Activated CD4-positive, alpha-beta memory T cell treated with anti-CD3 and anti-CD28 coated beads, Interleukin-2, amount 10 ng/mL, durations not matched to agents 7 days and 5 days (primary cell): ENCODE measurements at regions not wholly inside any gene's neighbourhood (a gene's known extent, or its start where the extent isn't known, plus 50 kb on each side); places are given as distances from the start of the nearest gene placed in this dataset.
"Not testable (repeated sequence)": the region's sequence is repeated elsewhere in the genome, so short reads cannot be mapped to it uniquely, and the experiment has no call there.

Experiments
- CTCF ChIA-PET: fragments of 350-600 bp; sonication (Branson Sonifier 250); formaldehyde crosslinking; loops from one replicate; lab custom pipeline; 2021; ENCODE audit warnings: antibody characterized with exemption, inconsistent platforms; lab: Charles Lee
- POLR2A ChIA-PET: fragments of 350-600 bp; sonication (Branson Sonifier 250); formaldehyde crosslinking; loops from one replicate; lab custom pipeline; 2021; ENCODE audit warnings: antibody characterized with exemption; lab: Charles Lee
- DNase-seq: peaks from one replicate; pipeline ENCODE4 v3.0.0-alpha.2; 2020
- H3K27ac Mint-ChIP-seq: one replicate; pipeline ENCODE4 v1.8.0; 2021; ENCODE audit warnings: mild to moderate bottlenecking, mixed read lengths
- H3K27me3 Mint-ChIP-seq: one replicate; pipeline ENCODE4 v1.8.0; 2021; ENCODE audit warnings: mixed read lengths
- H3K36me3 Mint-ChIP-seq: one replicate; pipeline ENCODE4 v1.8.0; 2021; ENCODE audit warnings: low read depth, mixed read lengths
- H3K4me1 Mint-ChIP-seq: one replicate; pipeline ENCODE4 v1.8.0; 2021; ENCODE audit warnings: mixed read lengths
- H3K4me3 Mint-ChIP-seq: one replicate; pipeline ENCODE4 v1.8.0; 2021; ENCODE audit warnings: mild to moderate bottlenecking, mixed read lengths
- H3K9me3 Mint-ChIP-seq: one replicate; pipeline ENCODE4 v1.8.0; 2021; ENCODE audit warnings: mixed read lengths

DNA sequence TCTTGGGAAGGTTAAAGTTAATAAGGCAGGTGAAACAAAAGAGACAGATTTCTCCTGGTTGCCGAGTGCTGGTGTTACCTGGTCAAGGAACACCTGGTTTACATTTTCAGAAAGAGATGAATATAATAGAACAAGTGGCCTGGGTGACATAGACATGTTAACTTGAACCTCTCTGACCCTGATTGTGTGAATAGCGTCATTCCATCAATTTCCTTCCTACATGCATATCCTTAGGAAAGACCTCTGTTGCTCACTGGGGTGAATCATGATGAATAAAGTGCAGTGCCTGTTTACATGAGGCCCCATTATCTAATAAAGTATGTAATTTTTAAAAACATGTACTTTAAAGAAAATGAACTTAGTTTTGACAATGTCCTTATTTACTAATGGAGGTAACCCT is 1822.9 kb upstream of the FLRT2 start:
- CTCF ChIA-PET = no interaction called here
- Mint-ChIP-seq H3K4me3 (no peak overlapping the region), H3K27me3 (no peaks in the 10 kb centered on the region), H3K9me3 (peaks cover 14% of the 10 kb centered on the region), H3K27ac (no peak overlapping the region), H3K36me3 (no peaks in the 10 kb centered on the region), H3K4me1 (no peaks in the 10 kb centered on the region)
- POLR2A ChIA-PET = no interaction called here
- no peak for DNase-seq

DNA sequence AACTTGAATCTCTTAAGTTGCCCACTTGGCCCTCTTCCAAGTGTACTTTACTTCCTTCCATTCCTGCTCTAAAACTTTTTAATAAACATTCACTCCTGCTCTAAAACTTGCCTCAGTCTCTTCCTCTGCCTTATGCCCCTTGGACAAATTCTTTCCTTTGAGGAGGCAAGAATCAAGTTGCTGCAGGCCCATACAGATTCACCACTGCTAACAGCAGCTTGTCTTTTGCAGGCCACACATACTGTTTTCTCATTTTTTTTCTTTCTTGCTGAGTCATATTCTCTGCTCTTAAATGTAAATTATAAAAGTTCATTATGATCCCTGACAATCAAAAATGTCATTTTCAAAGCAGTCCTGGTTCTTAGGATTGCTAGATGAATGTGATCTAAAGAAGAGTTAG is 1820.8 kb upstream of the FLRT2 start:
- Mint-ChIP-seq H3K4me3 (no peak overlapping the region), H3K36me3 (no peaks in the 10 kb centered on the region), H3K4me1 (no peaks in the 10 kb centered on the region), H3K9me3 (peaks cover 11% of the 10 kb centered on the region), H3K27me3 (no peaks in the 10 kb centered on the region), H3K27ac (no peak overlapping the region)
- ChIA-PET CTCF (no interaction called here), POLR2A (no interaction called here)
- no peak for DNase-seq

- DNase-seq = no peak
- POLR2A ChIA-PET = no interaction called here
- H3K4me3 Mint-ChIP-seq = no peak overlapping the region
- H3K36me3 Mint-ChIP-seq = no peaks in the 10 kb centered on the region
- no peaks in the 10 kb centered on the region for H3K27me3 Mint-ChIP-seq
- H3K4me1 Mint-ChIP-seq = no peaks in the 10 kb centered on the region
- no peak overlapping the region for H3K27ac Mint-ChIP-seq
- peaks cover 6% of the 10 kb centered on the region for H3K9me3 Mint-ChIP-seq
- CTCF ChIA-PET = no interaction called here
Measured at GRCh38 chr14:83711046-83711445, 1818.9 kb upstream of the FLRT2 start.

DNA sequence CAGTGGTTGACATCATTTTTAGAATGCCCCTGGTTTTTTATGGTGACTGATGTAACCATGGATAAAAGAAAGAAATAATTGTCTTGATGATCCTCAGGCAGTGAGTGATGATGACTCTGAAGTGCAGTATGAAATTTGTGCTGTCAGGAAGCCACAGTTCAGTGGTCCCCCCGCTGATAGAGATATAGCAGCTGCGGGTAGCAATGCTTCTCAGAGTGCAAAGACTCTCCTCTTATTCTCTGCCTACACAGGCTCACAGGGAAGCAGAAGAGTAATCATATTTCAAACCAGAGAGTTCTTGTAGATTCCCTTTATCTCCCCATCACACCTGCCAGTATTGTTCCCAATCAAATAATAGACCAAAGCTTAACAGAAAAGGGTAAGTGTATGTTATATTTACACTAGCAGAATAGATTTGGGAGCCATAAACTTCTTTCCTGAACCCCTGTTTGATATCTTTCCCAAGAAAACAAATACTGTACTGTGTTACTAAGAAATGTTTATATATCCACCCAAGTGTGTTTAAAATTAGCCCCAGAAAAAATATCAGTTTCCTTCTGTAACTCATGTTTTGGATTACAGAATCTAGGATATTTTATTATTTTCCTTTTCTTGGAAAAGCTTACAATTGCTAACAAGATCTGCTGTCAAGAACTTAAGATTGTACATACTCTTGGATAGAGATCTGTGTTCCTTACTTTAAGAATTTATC is 1817.4 kb upstream of the FLRT2 start:
- POLR2A ChIA-PET = no interaction called here
- H3K36me3 Mint-ChIP-seq = no peaks in the 10 kb centered on the region
- peaks cover 4% of the 10 kb centered on the region for H3K9me3 Mint-ChIP-seq
- no peak overlapping the region for H3K4me3 Mint-ChIP-seq
- H3K27ac Mint-ChIP-seq = no peak overlapping the region
- H3K27me3 Mint-ChIP-seq = no peaks in the 10 kb centered on the region
- no peaks in the 10 kb centered on the region for H3K4me1 Mint-ChIP-seq
- no peak for DNase-seq
- CTCF ChIA-PET = no interaction called here

GRCh38 chr14:83713732-83714131 is 1816.2 kb upstream of the FLRT2 start:
- Mint-ChIP-seq H3K27me3 (no peaks in the 10 kb centered on the region), H3K27ac (no peak overlapping the region), H3K36me3 (no peaks in the 10 kb centered on the region), H3K9me3 (peaks cover 6% of the 10 kb centered on the region), H3K4me1 (no peaks in the 10 kb centered on the region), H3K4me3 (no peak overlapping the region)
- ChIA-PET POLR2A (no interaction called here), CTCF (no interaction called here)
- no peak for DNase-seq

DNA sequence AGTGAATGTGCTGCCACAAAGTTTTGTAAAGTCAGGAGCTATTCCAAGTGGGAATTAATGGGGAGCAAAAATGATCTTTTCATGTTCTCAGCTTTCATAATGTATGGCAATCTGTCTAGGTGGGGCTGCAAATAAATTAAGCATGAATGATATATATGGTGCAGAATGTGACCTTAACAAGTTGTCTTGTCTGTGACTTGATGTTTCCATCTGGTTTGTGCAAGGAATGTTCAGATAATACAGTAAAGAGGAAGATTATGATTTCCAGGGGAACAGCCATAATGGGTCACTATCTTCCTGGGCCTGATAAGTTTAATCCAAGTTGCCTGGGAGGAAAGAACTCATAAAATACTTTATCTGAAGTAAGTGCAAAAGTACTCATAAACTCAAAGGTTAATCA is 1815.8 kb upstream of the FLRT2 start:
- CTCF ChIA-PET = no interaction called here
- H3K4me3 Mint-ChIP-seq = no peak overlapping the region
- no peaks in the 10 kb centered on the region for H3K27me3 Mint-ChIP-seq
- no peaks in the 10 kb centered on the region for H3K4me1 Mint-ChIP-seq
- DNase-seq = no peak
- peaks cover 5% of the 10 kb centered on the region for H3K9me3 Mint-ChIP-seq
- H3K27ac Mint-ChIP-seq = no peak overlapping the region
- POLR2A ChIA-PET = no interaction called here
- no peaks in the 10 kb centered on the region for H3K36me3 Mint-ChIP-seq

DNA sequence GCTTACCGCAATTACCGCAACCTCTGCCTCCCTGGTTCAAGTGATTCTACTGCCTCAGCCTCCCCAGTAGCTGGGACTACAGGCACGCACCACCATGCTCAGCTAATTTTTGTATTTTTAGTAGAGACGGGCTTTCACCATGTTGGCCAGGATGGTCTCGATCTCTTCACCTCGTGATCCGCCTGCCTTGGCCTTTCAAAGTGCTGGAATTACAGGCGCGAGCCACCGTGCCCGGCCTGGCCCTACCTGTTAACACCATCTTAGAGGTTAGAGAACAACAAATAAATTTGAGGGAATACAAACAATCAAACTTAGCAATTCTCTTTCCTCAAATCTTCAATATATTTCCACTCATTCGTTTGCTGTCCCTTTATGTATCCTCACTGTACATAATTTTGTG is 1810.5 kb upstream of the FLRT2 start:
- H3K27me3 Mint-ChIP-seq, H3K4me1 Mint-ChIP-seq, H3K9me3 Mint-ChIP-seq, POLR2A ChIA-PET, DNase-seq, H3K4me3 Mint-ChIP-seq, CTCF ChIA-PET, H3K27ac Mint-ChIP-seq, H3K36me3 Mint-ChIP-seq: not testable (repeated sequence)

GRCh38 chr14:83733670-83734069 is 1796.3 kb upstream of the FLRT2 start:
- no peak overlapping the region for H3K4me3 Mint-ChIP-seq
- no peaks in the 10 kb centered on the region for H3K36me3 Mint-ChIP-seq
- ChIA-PET CTCF (no interaction called here), POLR2A (no interaction called here)
- no peak overlapping the region for H3K27ac Mint-ChIP-seq
- no peak for DNase-seq
- H3K9me3 Mint-ChIP-seq = peaks cover 13% of the 10 kb centered on the region
- no peaks in the 10 kb centered on the region for H3K4me1 Mint-ChIP-seq
- H3K27me3 Mint-ChIP-seq = no peaks in the 10 kb centered on the region

DNA sequence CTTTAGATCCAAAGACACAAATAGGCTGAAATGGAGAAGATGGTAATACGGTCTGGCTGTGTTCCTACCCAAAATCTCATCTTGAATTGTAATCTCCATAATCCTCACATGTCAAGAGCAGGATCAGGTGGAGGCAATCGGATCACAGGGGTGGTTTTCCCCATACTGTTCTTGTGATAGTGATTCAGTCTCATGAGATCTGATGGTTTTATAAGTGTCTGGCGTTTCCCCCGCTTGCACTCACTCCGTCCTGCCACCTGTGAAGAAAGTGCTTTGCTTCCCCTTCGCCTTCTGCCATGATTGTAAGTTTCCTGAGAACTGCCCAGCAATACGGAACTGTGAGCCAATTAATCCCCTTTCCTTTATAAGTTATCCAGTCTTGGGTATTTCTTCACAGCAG is 1795.5 kb upstream of the FLRT2 start:
- Mint-ChIP-seq H3K27me3 (no peaks in the 10 kb centered on the region), H3K9me3 (peaks cover 11% of the 10 kb centered on the region), H3K36me3 (no peaks in the 10 kb centered on the region), H3K4me3 (no peak overlapping the region), H3K27ac (no peak overlapping the region), H3K4me1 (no peaks in the 10 kb centered on the region)
- CTCF ChIA-PET = no interaction called here
- POLR2A ChIA-PET = no interaction called here
- no peak for DNase-seq

DNA sequence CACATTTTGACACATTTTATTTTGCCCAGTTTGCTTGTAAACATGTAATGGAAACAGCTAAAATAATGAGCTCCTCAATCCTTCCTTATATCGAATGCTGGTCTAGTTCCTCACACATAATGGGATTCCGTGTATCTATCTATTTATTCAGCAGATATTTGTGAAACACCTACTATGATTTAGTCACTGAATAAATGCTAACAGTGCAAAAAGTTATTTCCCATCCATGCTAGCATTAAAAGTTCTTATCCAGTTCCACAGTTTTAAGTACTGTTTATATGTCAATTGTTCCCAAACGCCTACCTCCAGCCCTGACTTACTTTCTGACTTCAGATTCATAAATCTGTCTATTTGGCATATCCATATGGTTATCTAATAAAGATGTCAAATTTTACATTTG is 1788.7 kb upstream of the FLRT2 start:
- ChIA-PET CTCF (no interaction called here), POLR2A (no interaction called here)
- Mint-ChIP-seq H3K27me3 (no peaks in the 10 kb centered on the region), H3K4me3 (no peak overlapping the region), H3K9me3 (peaks cover 10% of the 10 kb centered on the region), H3K36me3 (no peaks in the 10 kb centered on the region), H3K27ac (no peak overlapping the region), H3K4me1 (no peaks in the 10 kb centered on the region)
- no peak for DNase-seq

GRCh38 chr14:83744224-83744623 is 1785.7 kb upstream of the FLRT2 start:
- Mint-ChIP-seq H3K36me3 (no peaks in the 10 kb centered on the region), H3K9me3 (peaks cover 20% of the 10 kb centered on the region)

DNA sequence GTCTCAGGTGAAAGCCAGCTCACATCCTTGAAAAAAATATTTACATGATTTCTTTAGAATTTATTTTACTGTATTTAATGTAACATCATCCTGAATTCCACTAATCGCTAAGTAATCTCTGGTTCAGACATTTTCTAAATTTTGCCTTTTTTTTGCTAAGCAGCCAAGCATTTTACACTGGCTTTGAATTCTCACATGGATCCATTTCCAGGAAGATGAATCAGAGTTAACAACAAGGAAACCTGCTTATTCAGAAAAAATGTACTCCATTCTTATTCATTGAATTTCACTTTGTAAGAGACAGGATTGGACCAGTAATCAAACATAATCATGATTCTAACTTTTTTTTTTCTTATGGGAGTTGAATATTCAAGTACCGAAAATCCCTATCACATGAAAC is 1785.1 kb upstream of the FLRT2 start:
- DNase-seq = no peak
- POLR2A ChIA-PET = no interaction called here
- CTCF ChIA-PET = no interaction called here
- no peak overlapping the region for H3K4me3 Mint-ChIP-seq
- no peaks in the 10 kb centered on the region for H3K27me3 Mint-ChIP-seq
- H3K36me3 Mint-ChIP-seq = no peaks in the 10 kb centered on the region
- H3K27ac Mint-ChIP-seq = no peak overlapping the region
- peaks cover 23% of the 10 kb centered on the region for H3K9me3 Mint-ChIP-seq
- H3K4me1 Mint-ChIP-seq = no peaks in the 10 kb centered on the region

More at GRCh38 chr14:83744224-83744623, 1785.7 kb upstream of the FLRT2 start:
- H3K4me3 Mint-ChIP-seq = no peak overlapping the region
- no peak for DNase-seq
- ChIA-PET POLR2A (no interaction called here), CTCF (no interaction called here)
- H3K27me3 Mint-ChIP-seq = no peaks in the 10 kb centered on the region
- no peaks in the 10 kb centered on the region for H3K4me1 Mint-ChIP-seq
- no peak overlapping the region for H3K27ac Mint-ChIP-seq

DNA sequence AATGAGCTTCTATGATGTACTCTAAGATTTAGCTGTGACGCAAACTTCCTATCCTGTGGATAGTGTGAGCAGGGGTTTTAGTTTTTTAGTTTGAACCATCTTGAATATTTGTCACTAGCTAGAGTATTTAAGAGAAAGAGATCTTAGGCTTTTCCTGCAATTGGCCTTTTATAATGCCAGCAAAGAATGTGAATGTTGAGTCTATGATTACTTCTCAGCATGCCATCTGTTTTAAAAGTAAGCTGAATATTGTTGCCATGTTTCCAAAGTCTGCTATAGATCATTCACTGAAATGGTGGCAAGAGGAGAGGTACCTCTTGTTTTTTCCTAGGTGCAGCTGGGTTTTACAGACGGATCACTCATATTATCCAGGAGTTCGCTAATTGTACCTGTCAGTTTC is 1783.6 kb upstream of the FLRT2 start:
- H3K9me3 Mint-ChIP-seq = peaks cover 17% of the 10 kb centered on the region
- CTCF ChIA-PET = no interaction called here
- no peaks in the 10 kb centered on the region for H3K4me1 Mint-ChIP-seq
- POLR2A ChIA-PET = no interaction called here
- H3K4me3 Mint-ChIP-seq = no peak overlapping the region
- no peak for DNase-seq
- no peaks in the 10 kb centered on the region for H3K36me3 Mint-ChIP-seq
- no peak overlapping the region for H3K27ac Mint-ChIP-seq
- no peaks in the 10 kb centered on the region for H3K27me3 Mint-ChIP-seq

GRCh38 chr14:83757916-83758315 is 1772.0 kb upstream of the FLRT2 start:
- H3K27ac Mint-ChIP-seq = no peak overlapping the region
- no peaks in the 10 kb centered on the region for H3K36me3 Mint-ChIP-seq
- no peaks in the 10 kb centered on the region for H3K27me3 Mint-ChIP-seq
- DNase-seq = no peak
- CTCF ChIA-PET = no interaction called here
- POLR2A ChIA-PET = no interaction called here
- H3K9me3 Mint-ChIP-seq = peaks cover 7% of the 10 kb centered on the region
- H3K4me1 Mint-ChIP-seq = no peaks in the 10 kb centered on the region
- no peak overlapping the region for H3K4me3 Mint-ChIP-seq
